ENCODE measurements at regions not wholly inside any gene's neighbourhood (a gene's known extent, or its start where the extent isn't known, plus 50 kb on each side); places are given as distances from the start of the nearest gene placed in this dataset.

- TF ChIP-seq POLR2A (IDR thresholded peaks at IDR 0.05; ENCODE audit: low read depth, low read length) (no peak), POLR2AphosphoS5 (IDR thresholded peaks at IDR 0.05; ENCODE audit: low read depth, low read length) (no peak)
Observed at GRCh38 chr11:95346265-95346664, 115.3 kb upstream of the SESN3 start.
